ENCODE measurements at regions not wholly inside any gene's neighbourhood (a gene's known extent, or its start where the extent isn't known, plus 50 kb on each side); places are given as distances from the start of the nearest gene placed in this dataset.

- DNase-seq (ENCODE audit: insufficient read length, low spot score) (no peak), FAIRE-seq (no peak)
- TF ChIP-seq CTCF (IDR thresholded peaks at IDR 0.05; ENCODE audit: insufficient read depth, missing control alignments), result no peak
Measured at GRCh38 chr9:93896496-93897033, 58.6 kb downstream of the BARX1 start.

DNA sequence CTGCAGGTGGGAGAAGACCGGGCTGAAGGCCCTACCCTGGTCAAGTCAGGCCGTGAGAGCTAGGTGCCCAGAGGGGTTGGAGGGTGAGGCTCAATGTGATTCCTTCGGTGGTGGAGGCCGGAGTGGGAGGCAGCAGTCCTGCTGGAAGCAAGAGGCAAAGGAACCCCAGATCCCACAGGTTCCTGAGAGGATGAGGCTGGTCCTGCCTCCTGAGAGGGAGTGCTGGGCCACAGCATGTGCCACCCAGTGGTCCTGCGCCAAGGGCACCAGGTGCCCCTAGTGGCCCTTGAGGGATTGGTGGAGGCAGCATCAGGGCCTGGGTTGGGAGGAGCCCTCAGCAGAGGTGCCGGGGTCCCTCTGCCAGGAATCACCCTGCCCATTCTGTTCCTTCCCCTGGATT, 59.1 kb downstream of the BARX1 start:
- no peak for DNase-seq (ENCODE audit: insufficient read length, low spot score)
- no peak for FAIRE-seq
- no peak for TF ChIP-seq CTCF (IDR thresholded peaks at IDR 0.05; ENCODE audit: insufficient read depth, missing control alignments)

GRCh38 chr9:93895535-93895934, 59.6 kb downstream of the BARX1 start:
- DNase-seq (ENCODE audit: insufficient read length, low spot score), result no peak
- TF ChIP-seq CTCF (IDR thresholded peaks at IDR 0.05; ENCODE audit: insufficient read depth, missing control alignments), result no peak
- FAIRE-seq, result no peak

GRCh38 chr9:93894691-93895079, 60.5 kb downstream of the BARX1 start:
- no peak for FAIRE-seq

DNA sequence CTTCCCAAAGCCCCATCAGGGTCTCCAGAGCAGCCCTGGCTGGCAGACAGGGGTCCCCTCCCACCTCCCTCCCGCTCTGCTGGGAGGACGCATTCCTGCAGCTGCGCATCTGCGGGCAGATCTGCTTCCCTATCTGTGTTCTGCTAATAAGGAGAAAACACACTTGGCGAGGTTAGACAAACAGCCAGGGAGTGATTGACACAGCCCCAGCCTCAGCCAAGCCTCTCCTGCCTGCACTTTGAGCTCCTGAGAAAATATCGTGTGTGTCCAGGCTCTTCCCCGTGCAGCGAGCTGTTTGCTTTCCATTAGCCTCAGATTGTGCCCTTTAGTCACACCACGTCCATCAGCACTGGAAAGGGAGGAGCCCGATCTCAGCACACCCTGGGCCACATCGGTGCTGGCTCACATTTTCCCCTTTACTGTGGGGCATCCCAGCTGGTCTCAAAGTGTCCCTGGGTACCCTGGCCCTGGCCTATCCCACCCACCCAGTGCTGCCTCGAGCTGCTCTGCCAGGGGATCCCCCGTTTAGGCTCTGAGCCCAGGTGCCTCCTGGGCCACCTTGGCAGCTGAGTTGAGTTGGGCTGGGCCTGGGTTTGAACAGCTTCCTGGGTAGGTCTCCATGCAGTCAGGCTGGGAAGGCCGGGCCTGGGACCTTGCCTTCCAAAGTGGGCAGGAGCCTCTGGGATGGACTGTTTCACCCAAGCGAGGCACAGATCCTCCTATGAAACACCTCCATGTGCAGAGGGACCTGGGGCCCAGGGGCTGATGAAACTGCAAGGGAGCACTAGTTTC, 61.1 kb downstream of the BARX1 start:
- DNase-seq (ENCODE audit: insufficient read length, low spot score) (no peak), FAIRE-seq (no peak)
- no peak for TF ChIP-seq CTCF (IDR thresholded peaks at IDR 0.05; ENCODE audit: insufficient read depth, missing control alignments)

More at GRCh38 chr9:93894691-93895079, 60.5 kb downstream of the BARX1 start:
- no peak for TF ChIP-seq CTCF (IDR thresholded peaks at IDR 0.05; ENCODE audit: insufficient read depth, missing control alignments)
- no peak for DNase-seq (ENCODE audit: insufficient read length, low spot score)

GRCh38 chr9:93893194-93893593, 62.0 kb downstream of the BARX1 start:
- TF ChIP-seq CTCF (IDR thresholded peaks at IDR 0.05; ENCODE audit: insufficient read depth, missing control alignments), result no peak
- no peak for FAIRE-seq

GRCh38 chr9:93892748-93893147, 62.4 kb downstream of the BARX1 start:
- DNase-seq (ENCODE audit: insufficient read length, low spot score) (no peak), FAIRE-seq (no peak)
- TF ChIP-seq CTCF (IDR thresholded peaks at IDR 0.05; ENCODE audit: insufficient read depth, missing control alignments), result no peak

More at GRCh38 chr9:93893194-93893593, 62.0 kb downstream of the BARX1 start:
- DNase-seq (ENCODE audit: insufficient read length, low spot score), result no peak
